Fibroblast of villous mesenchyme (primary cell): ENCODE measurements at regions not wholly inside any gene's neighbourhood (a gene's known extent, or its start where the extent isn't known, plus 50 kb on each side); places are given as distances from the start of the nearest gene placed in this dataset.

Source experiments
- DNase-seq: peaks from one replicate; pipeline ENCODE4 v3.0.0-alpha.2; 2010; ENCODE audit warnings: low read depth
- H3K4me3 ChIP-seq: 2 replicates; pipeline ENCODE4 v1.5.1; 2011; ENCODE audit warnings: low read depth, mild to moderate bottlenecking, low read length
- CTCF ChIP-seq: IDR thresholded peaks from 2 replicates; pipeline ENCODE4 v1.5.1; 2012; ENCODE audit warnings: low read depth, mild to moderate bottlenecking, low read length; ENCODE audit not compliant: insufficient read depth

GRCh38 chr2:122322815-122323214 lies 567.4 kb downstream of the TSN start:
- TF ChIP-seq CTCF = no peak
- H3K4me3 ChIP-seq = no peak overlapping the region
- DNase-seq = no peak

DNA sequence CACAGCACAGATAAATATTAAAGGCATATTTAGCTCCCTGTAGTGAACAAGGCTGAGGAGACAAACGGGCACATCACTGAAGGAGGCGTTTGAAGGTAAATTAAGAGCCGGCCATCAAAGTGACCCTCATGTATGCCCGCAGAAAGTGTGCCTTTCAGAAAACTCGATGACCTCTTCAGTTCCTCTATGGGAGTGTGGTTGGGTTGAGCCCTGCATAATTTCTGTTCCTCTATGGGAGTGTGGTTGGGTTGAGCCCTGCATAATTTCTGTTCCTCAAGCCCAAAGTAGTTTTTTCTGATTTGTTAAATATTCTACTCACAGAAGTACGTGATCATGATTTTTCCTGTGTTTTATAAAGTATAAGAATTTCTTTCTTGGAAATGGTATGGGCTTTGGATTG lies 568.5 kb downstream of the TSN start:
- no peak for DNase-seq
- no peak for TF ChIP-seq CTCF
- no peak overlapping the region for H3K4me3 ChIP-seq

GRCh38 chr2:122326471-122326870 lies 571.0 kb downstream of the TSN start:
- no peak overlapping the region for H3K4me3 ChIP-seq
- TF ChIP-seq CTCF = no peak
- no peak for DNase-seq

- no peak overlapping the region for H3K4me3 ChIP-seq
- TF ChIP-seq CTCF = no peak
- no peak for DNase-seq
These were observed 573.4 kb downstream of the TSN start for GRCh38 chr2:122328816-122329215.

DNA sequence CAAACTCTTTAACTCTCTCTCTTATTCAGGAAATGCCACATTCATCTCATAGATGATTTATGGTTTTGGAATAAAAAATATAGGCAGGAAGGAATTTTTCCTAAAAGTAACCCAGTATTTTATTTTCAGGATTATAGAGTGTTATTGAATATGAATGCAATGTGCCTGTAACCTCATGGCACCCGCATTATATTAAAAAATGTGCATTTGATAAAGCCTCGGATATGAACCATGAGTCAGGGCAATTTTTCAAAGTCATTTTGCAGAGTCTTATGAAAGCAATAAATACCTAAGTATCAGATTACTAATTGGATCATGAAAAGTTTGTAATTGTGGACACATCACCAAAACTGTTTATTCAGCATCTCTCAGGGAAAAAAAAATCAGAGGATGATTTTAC lies 573.8 kb downstream of the TSN start:
- TF ChIP-seq CTCF = no peak
- no peak for DNase-seq
- no peak overlapping the region for H3K4me3 ChIP-seq

GRCh38 chr2:122333932-122334331 lies 578.5 kb downstream of the TSN start:
- TF ChIP-seq CTCF = no peak
- no peak overlapping the region for H3K4me3 ChIP-seq
- DNase-seq = no peak

GRCh38 chr2:122338000-122338399 lies 582.5 kb downstream of the TSN start:
- no peak for TF ChIP-seq CTCF

More at GRCh38 chr2:122338000-122338399, 582.5 kb downstream of the TSN start:
- no peak overlapping the region for H3K4me3 ChIP-seq
- DNase-seq = no peak
